ENCODE measurements at regions not wholly inside any gene's neighbourhood (a gene's known extent, or its start where the extent isn't known, plus 50 kb on each side); places are given as distances from the start of the nearest gene placed in this dataset.
"Not testable (repeated sequence)": the region's sequence is repeated elsewhere in the genome, so short reads cannot be mapped to it uniquely, and the experiment has no call there.

- TF ChIP-seq EP300, CTCF (IDR thresholded peaks at IDR 0.05): not testable (repeated sequence)
Measured at GRCh38 chrX:115888519-115888918, 282.0 kb upstream of the AGTR2 start.
